ENCODE measurements at regions not wholly inside any gene's neighbourhood (a gene's known extent, or its start where the extent isn't known, plus 50 kb on each side); places are given as distances from the start of the nearest gene placed in this dataset.

DNA sequence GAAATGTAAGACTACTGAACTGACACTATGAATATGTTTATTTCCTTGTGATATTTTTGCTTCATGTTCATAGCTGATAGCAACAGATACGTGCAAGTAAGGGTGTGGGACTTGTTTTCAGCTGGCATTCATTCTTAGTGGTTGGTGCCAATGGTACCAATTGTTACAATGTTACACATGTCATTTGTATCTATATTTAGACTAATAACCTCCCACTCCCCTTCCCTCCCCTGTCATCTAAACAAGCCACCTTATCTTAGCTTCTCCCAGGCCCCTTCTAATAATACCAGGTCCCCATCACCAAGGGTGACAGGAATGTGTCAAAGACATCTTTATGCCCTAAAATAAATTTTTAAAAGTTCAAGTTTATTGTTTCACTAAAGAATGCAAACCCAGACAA lies 294.7 kb upstream of the FAM98A start:
- DNase-seq (ENCODE audit: low spot score), result no peak
- intact Hi-C loops (cut with DNase I), result loop anchor here (2.0 kb wide), 1 partner anchor 15 kb away; no protein-coding TSS in a partner anchor

DNA sequence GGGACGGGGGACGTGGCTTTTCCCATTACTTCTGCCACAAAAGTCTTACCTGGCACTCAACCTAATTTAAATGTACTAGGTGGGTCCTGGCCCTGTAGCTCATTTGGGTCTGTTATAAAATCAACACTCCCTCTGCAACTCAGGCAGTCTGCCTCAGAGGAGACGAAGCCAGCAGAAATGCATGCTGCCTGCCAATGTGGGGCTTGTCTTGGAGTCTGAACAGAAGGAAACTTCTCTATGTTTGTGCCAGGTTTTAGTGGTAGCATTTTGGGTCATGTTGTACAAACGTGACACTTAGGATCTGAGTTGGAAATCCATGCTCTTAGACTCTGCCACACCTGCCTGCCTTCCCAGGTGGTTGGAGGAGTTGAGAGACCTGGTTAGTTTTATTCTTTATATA lies 292.5 kb upstream of the FAM98A start:
- no peak for DNase-seq (ENCODE audit: low spot score)
- intact Hi-C loops (cut with DNase I), result loop anchor here (2.0 kb wide), 1 partner anchor 13 kb away; no protein-coding TSS in a partner anchor

DNA sequence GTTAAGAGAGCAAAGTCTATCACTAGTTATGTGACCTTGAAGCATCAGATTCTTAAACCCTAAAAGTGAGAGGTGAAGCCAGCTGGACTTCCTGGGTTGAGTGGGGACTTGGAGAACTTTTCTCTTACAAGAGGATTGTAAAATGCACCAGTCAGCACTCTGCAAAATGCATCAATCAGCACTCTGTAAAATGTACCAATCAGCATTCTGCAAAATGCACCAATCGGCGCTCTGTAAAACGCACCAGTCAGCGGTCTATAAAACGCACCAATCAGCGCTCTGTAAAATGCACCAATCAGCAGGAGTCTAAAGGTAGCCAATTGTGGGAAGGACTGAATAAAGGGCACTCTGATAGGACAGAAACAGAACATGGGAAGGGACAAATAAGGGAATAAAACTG lies 291.6 kb upstream of the FAM98A start:
- no peak for DNase-seq (ENCODE audit: low spot score)
- intact Hi-C loops (cut with DNase I), result no loop called here

DNA sequence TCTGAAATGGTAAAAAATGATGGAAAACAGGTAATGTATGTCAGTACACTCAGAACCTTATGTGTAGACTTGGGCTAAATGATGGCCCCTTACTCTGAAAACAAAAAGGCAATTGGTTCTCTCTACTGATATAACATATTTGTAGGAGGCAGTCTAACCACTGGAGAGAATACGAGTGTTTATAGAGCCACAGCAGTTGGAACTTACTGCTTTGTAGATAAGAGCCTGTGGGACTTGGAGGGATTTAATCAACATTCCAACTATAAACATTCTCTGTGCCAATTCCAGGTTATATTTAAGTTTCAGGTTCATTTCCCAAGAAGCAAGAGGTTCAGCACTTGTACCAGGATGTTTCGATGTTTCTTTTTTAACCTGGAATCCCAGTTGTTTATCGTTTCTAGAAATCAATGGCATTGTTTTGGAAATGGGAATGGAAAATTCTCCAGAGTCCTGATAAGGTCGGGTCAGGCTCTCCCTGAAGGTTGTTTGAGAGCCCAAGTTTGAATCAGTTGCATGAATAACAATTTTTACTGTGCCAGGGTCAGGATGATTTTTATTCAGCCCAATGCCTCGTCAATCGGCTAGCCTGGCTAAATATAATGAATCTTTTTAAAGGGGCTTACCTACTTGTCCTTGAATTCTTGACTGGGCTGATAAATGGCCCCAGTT lies 278.4 kb upstream of the FAM98A start:
- intact Hi-C loops (cut with DNase I), result loop anchor here (2.0 kb wide), 1 partner anchor 15 kb away; no protein-coding TSS in a partner anchor
- no peak for DNase-seq (ENCODE audit: low spot score)

DNA sequence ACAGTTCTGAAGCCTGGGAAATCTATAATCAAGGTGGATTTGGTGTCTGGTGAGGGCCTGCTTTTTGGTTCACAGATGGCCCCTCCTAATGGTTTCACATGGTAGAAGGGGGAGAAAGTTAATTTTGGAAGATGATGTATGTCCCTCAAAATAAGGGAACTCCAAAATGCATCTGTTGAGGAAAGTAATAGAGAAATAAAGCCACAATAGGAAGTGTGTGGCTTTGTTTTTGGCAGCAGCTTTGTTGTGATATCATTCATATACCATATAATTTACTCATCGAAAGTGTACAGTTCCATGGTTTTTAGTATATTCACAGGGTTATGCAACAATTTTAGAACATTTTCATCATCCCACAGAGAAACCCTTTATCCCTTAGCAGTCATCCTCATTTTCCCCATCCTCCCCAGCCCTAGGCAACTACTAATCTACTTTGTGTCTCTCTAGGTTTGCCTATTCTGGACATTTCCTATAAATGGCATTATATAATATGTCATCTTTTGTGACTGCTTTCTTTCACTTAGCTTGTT lies 274.0 kb upstream of the FAM98A start:
- intact Hi-C loops (cut with DNase I), result no loop called here
- no peak for DNase-seq (ENCODE audit: low spot score)

DNA sequence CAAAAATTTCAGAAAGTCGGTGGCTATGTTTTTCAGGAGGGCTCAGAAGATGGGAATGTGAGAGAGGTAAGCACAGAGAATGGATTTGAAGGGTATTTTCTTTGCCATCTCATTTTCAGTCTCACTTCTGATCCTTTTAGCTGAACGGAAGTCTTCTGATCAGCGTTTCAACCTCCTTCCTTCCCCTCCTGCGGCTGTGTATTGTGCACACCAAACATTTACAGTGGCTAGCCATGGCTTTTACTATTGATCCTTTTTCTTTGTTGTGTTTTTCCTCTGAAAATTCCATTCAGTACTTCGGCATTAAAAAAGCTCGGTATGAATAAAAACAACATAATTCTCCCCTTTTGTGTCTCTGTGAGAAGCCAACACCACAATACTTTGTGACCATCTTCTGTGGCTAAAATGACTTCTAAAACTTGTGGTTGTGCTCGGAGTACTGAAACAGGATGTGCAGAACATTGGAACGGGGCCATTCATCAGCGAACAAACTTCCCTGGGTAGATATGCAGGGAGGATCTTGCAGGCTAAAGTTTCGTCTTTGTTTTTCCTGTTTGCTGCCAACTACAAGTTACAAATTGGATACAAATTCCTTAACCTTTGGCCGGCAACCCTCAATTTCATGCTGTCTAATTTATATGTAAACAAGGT lies 260.8 kb upstream of the FAM98A start:
- intact Hi-C loops (cut with DNase I), result no loop called here

DNA sequence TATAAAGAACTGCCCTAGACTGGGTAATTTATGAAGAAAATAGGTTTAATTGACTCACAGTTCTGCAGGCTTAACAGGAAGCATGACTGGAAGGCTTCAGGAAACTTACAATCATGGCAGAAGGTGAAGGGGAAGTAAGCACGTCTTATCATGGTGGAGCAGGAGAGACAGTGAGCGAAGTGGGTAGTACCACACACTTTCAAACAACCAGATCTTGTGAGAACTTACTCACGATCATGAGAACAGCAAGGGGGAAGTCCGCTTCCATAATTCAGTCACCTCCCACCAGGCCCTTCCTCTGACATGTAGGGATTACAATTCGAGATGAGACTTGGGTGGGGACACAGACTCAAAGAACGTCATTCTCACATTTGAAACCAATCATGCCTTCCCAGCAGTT lies 260.1 kb upstream of the FAM98A start:
- DNase-seq (ENCODE audit: low spot score), result no peak
- intact Hi-C loops (cut with DNase I), result no loop called here

More for the DNA sequence above, 260.8 kb upstream of the FAM98A start:
- DNase-seq (ENCODE audit: low spot score), result no peak

DNA sequence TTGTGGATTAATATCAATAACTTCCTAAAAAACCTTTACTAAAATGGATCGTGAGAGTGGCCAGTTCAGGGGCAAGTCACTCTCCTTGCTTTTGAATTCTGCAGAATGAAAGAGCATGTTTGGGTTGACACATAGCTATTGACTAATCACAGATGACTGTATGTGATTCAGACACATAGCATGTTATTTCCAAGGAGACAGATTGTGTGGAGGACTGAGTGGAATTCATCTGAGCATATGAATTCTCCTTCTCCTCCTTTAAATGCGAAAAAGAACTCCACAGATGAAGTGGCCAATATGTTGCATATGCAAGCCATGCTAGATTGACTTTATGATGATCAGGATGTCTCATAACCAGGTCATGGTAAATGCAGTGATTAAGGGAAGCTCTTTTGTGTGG lies 249.4 kb upstream of the FAM98A start:
- intact Hi-C loops (cut with DNase I), result no loop called here
- DNase-seq (ENCODE audit: low spot score), result no peak

DNA sequence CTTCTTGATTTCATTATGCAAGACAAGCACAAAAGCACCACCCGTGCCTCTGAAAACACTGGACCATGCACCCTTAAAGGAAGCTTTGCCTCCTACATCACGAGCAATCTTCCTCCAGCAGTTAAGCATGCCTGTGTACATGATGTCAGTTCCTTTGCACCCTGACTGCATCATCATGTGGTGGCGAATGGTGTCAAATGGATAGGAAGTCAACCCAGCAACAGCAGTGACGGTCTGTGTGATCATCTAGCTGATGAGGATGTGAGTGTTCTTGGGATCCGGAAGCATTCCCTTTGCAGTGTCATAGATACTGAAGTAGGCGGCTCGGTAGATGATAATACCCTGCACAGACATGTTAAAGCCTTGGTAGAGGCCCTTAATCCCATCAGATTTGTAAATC lies 240.7 kb upstream of the FAM98A start:
- intact Hi-C loops (cut with DNase I), result no loop called here

DNA sequence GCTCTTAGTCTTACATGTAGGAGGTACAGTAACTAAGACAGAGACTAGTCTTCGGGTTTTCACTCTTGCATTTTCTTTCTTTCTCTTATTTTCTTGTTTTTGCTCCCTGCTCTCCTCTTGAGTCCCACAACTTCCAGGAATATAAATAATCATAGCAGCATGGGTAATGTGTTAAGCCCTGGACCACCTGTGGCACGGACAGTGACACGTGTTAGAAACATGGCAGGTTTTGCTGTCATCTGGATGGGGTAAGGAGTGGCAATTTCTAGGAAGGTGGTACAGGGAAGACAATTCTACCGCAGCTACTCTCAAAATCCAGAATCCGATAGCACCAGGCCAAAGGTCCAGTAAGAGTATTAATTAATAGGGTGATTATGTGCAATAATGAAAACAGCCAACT lies 237.5 kb upstream of the FAM98A start:
- DNase-seq (ENCODE audit: low spot score), result no peak
- intact Hi-C loops (cut with DNase I), result no loop called here

More for the DNA sequence above, 240.7 kb upstream of the FAM98A start:
- DNase-seq (ENCODE audit: low spot score), result no peak

DNA sequence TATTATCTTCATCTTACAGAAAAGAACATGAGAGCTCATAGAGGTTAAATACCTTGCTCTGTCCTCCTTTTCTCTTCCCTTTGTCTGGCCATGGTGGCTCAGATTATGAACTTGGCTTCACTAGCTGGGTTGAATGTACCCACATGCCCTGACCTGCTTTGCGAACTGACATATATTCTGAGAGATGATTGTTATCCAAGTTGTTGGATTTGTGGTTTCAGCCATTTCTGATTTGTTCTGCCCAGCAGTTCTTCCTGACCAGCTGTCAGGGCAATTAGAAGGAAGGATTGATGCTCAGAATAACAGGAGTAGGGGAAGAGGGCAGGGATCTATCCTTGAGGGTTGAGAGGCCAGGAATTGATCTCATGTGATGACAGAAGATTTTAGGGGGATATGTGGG lies 236.8 kb upstream of the FAM98A start:
- DNase-seq (ENCODE audit: low spot score), result no peak
- intact Hi-C loops (cut with DNase I), result no loop called here

DNA sequence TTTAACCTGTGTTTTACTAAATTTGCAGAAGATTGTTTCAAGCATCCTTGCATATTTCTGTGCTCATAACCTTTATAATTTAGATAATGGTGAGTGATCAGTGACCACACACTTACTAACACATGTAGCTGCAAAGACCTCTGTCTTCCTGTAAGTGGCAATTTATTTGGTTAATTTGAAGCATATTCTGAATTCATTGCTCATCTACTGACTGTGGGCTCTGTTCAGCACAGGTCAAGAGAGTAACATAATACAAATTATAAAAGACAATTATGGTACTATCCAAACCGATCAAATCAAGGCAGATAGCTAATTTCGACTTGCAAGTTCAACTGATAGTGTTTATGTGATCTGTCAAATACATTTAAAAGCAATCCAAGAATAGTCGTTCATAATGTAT lies 223.9 kb upstream of the FAM98A start:
- intact Hi-C loops (cut with DNase I), result no loop called here
- no peak for DNase-seq (ENCODE audit: low spot score)

DNA sequence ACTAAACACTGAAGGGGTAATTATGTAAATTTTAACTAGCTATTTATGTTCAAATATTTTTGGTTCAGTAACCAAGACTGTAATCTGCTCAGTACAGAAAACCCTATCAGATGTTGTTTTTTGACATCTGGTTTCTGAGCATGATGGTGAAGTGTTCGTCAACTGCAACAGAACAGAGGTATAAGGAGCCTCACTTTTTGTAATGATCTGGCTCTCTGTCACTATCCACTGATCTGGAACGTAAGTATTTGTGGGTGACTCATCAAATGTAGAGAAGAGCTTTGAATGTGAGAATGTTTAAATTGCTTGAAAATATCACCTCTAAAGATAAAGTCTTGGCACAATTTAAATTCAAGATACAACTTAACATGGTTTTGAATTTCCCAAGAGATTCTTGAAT lies 213.6 kb upstream of the FAM98A start:
- no peak for DNase-seq (ENCODE audit: low spot score)
- intact Hi-C loops (cut with DNase I), result no loop called here

DNA sequence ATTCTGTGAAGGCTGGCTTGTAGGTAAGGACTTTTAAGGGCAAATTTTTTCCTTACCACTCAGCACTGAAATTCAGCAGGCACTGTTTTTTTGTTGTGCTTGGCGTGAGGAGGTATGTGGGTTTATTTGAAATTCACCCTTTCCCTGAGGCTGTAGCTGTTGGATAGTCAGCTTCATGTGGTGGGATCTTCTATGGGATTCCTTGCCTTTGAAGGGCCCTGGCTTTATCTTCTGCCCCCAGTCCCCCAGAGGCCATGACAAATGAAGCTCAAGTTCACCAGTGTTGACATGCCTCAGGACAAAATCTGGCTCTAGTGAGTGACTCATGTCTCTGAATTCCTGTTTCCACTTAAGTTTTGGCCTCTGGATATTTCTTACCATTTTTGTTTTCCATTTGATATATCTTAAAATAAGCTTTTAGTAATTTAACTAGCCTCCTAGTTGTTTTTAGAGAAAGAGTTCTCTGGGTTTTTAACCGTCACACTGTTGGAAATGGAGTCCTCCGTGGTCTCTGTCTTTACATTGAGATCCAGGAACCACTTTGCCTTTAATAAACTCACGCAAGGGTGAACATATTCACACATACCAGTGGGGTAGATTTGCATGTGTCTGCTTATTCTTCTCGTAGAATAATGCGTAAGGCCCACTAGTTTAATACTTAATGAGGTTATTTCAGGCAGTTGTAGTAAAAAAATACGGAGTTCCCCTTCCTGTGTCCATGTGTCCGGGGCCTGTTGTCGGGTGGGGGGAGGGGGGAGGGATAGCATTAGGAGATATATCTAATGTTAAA lies 211.1 kb upstream of the FAM98A start:
- DNase-seq (ENCODE audit: low spot score), result no peak
- intact Hi-C loops (cut with DNase I), result no loop called here

DNA sequence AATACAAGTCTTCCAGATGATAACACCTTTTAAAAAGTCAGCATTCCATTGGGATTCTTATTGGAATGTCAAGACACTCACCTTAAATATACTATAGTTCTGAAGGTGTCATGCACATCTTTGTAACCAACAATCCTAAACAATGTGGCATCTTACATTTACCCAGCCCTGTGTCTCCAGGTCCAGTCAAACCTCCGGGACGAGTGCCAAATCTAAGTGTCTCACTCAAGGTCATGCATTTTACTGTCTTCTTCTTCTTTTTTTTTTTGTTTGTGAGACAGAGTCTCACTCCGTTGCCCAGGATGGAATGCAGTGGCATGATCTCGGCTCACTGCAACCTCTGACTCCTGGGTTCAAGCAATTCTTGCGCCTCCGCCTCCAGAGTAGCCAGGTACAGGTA lies 206.9 kb upstream of the FAM98A start:
- no peak for DNase-seq (ENCODE audit: low spot score)
- intact Hi-C loops (cut with DNase I), result no loop called here

DNA sequence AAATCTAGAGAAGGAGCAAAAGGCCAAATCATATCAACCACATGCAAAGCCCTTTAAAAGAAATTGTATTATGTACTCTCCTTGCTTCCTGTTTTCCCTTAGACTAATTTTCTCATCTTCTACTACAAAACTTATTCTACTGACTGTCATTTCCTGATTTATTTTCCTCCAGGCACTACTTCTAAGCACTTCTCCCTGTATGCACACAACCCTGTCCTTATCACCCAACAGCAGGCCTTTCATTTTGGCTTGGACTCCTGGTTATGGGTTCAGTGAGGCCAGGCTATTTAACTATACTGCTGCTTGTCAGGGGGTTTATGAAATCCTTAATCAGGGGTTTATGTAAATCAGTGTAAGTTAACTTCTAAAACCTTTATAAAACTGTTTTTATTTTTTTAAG lies 205.1 kb upstream of the FAM98A start:
- DNase-seq (ENCODE audit: low spot score), result no peak
- intact Hi-C loops (cut with DNase I), result no loop called here

DNA sequence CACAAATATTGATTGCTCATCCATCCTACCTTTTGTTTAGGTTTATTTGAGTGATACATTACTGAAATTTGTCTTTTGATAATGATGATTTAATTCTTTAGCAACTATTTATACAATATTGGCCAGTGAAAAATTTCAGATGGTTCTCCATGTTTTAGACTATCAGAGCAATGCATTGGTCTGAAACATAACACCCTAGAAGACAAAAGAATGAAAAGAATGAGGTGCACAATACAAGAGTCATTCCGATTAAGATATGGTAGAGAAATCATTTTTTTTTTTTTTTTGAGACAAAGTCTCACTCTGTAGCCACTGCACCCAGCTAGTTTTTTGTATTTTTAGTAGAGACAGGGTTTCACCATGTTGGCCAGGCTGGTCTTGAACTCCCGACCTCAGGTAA lies 197.4 kb upstream of the FAM98A start:
- DNase-seq (ENCODE audit: low spot score), result no peak
- intact Hi-C loops (cut with DNase I), result no loop called here

DNA sequence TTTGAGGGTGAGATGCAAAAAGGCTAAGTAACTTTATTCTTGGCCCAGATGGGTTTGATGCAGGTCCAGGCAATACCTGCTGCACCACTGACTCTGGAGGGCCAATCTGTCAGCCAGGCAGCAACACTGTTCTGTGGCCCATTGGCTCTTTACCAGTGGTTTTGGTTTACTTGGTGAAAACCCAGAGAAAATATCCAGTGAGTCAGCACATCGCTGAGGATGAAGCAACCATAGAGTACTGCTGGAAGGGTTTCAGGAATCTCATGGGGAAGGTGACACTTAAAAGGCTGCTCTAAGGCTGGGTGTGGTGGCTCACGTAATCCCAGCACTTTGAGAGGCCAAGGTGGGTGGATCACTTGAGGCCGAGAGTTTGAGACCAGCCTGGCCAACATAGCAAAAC lies 192.5 kb upstream of the FAM98A start:
- no peak for DNase-seq (ENCODE audit: low spot score)
- intact Hi-C loops (cut with DNase I), result no loop called here

DNA sequence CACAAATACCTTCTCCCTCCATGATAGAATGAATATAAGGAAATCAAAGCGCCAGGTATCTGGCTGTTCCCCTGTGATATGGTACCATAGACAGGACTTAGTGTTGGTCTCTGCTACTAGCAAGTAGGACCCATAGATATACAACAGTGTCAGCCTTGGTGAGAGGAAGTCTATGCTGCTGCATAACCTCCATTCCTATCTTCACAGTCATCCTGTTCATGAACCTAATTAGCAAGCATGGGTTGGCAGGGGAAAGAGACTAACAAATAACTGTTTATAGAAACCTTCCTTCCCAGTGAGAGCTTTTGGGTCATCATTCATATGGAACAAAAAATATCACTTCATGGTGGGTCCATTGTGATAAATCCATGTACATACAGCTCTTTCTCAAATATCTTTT lies 188.9 kb upstream of the FAM98A start:
- DNase-seq (ENCODE audit: low spot score), result no peak
- intact Hi-C loops (cut with DNase I), result no loop called here

DNA sequence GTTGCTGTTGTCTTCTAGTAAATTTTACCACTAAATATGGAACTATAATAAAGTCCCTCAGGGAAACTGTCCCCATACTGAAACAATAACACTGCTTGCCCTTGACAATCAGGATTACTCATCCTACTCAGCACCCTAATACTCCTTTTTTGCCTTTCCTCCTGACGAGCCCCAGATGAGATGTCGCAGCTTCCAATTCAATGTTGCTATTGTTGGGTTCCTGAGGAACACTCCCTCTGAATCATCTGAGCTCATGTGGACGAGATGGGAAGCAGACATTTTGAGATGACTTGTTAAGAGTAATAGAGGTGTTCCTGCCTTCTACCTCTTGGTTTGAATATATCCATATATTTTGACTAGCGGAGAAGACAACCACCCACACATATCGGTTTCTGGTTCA lies 187.8 kb upstream of the FAM98A start:
- DNase-seq (ENCODE audit: low spot score), result no peak
- intact Hi-C loops (cut with DNase I), result no loop called here

Data from cardiac septum (tissue), 1 donor.